ENCODE measurements at regions not wholly inside any gene's neighbourhood (a gene's known extent, or its start where the extent isn't known, plus 50 kb on each side); places are given as distances from the start of the nearest gene placed in this dataset.

GRCh38 chr17:27985306-27985705 lies 57.2 kb upstream of the NLK start:
- TF ChIP-seq CTCF (conservative IDR thresholded peaks at IDR 0.05; ENCODE audit: low read length) (no peak), EZH2phosphoT487 (IDR thresholded peaks at IDR 0.05; ENCODE audit: borderline replicate concordance, low read depth, low read length) (no peak)

Measured in OCI-LY7 (cell line).